ENCODE measurements at regions not wholly inside any gene's neighbourhood (a gene's known extent, or its start where the extent isn't known, plus 50 kb on each side); places are given as distances from the start of the nearest gene placed in this dataset.
A peak's percentile ranks its signal among the peaks of the same experiment; 100 is the strongest.

GRCh38 chr13:85108356-85108755 lies 690.9 kb downstream of the SLITRK6 start:
- TF ChIP-seq MXI1 (IDR thresholded peaks at IDR 0.05; ENCODE audit: borderline replicate concordance, low read depth, low read length): no peak
- no peak for TF ChIP-seq CTCF (conservative IDR thresholded peaks at IDR 0.05; ENCODE audit: low read depth, low read length)
- no peak for TF ChIP-seq ELK1 (IDR thresholded peaks at IDR 0.05; ENCODE audit: borderline replicate concordance, low read depth, low read length)
- TF ChIP-seq RFX5 (IDR thresholded peaks at IDR 0.05; ENCODE audit: low read depth, low read length): no peak
- no peak for TF ChIP-seq USF2 (IDR thresholded peaks at IDR 0.05; ENCODE audit: low read depth, low read length)
- no peak for TF ChIP-seq MAZ (IDR thresholded peaks at IDR 0.05; ENCODE audit: borderline replicate concordance, low read depth, low read length)
- no peak for TF ChIP-seq RAD21 (IDR thresholded peaks at IDR 0.05; ENCODE audit: low read length)
- TF ChIP-seq MAFK (IDR thresholded peaks at IDR 0.05; ENCODE audit: low read depth, low read length): no peak
- no peak for TF ChIP-seq BHLHE40 (IDR thresholded peaks at IDR 0.05; ENCODE audit: low read depth, low read length)
- no peak for TF ChIP-seq FOS (IDR thresholded peaks at IDR 0.05; ENCODE audit: low read depth, low read length)
- no peak for TF ChIP-seq NFE2L2 (IDR thresholded peaks at IDR 0.05; ENCODE audit: low read depth, low read length)
- TF ChIP-seq CHD1 (IDR thresholded peaks at IDR 0.05; ENCODE audit: low read depth, low read length): no peak
- no peak for TF ChIP-seq POLR2A (IDR thresholded peaks at IDR 0.05; ENCODE audit: low read depth, low read length)
- BruUV-seq (replicated peaks): no TSS peak
- H2BK15ac ChIP-seq (ENCODE audit: low read depth, low read length): no peak overlapping the region
- no peaks in the 10 kb centered on the region for H3K36me3 ChIP-seq (ENCODE audit: control insufficient read depth, insufficient read depth, low read length)
- H3K9me3 ChIP-seq (ENCODE audit: control insufficient read depth, insufficient read depth, low read length): no peaks in the 10 kb centered on the region
- DNase-seq: no peak
- ChIA-PET CTCF (no interaction called here), POLR2A (ENCODE audit: unreplicated experiment) (no interaction called here)
- no peaks in the 10 kb centered on the region for H3K79me1 ChIP-seq (ENCODE audit: low read depth in 1 of 2, low read length in 2 of 2)
- H2BK5ac ChIP-seq (ENCODE audit: low read depth, low read length, poor library complexity, severe bottlenecking): no peak overlapping the region
- H3K23ac ChIP-seq (ENCODE audit: low read depth, low read length): no peak overlapping the region
- H3K4me1 ChIP-seq (ENCODE audit: control insufficient read depth, insufficient read depth, low read length): no peaks in the 10 kb centered on the region
- H3K4me3 ChIP-seq (ENCODE audit: insufficient read depth, low read depth, low read length): no peak overlapping the region
- no peak overlapping the region for H3K27ac ChIP-seq (ENCODE audit: insufficient read depth, low read length)
- no peak overlapping the region for H3K9ac ChIP-seq (ENCODE audit: low read depth, low read length)
- no peak overlapping the region for H3K4ac ChIP-seq (ENCODE audit: low read depth, low read length)
- H4K91ac ChIP-seq (ENCODE audit: insufficient read depth, low read depth, low read length): no peak overlapping the region
- H4K20me1 ChIP-seq (ENCODE audit: insufficient read depth, low read length): no peaks in the 10 kb centered on the region
- H3K14ac ChIP-seq (replicated peaks; ENCODE audit: low read depth, low read length): no peak overlapping the region
- 20% methylated on average over 1 of the region's 3 CpGs; no CpG with 5 or more reads in 1 of the 2 experiments for WGBS, 2 experiments (ENCODE audit: extremely low coverage in 2 of 2, insufficient read length in 1 of 2)
- in situ Hi-C loops (cut with MboI; ENCODE audit: low sequenced_read_pairs): no loop called here
- H3K4me2 ChIP-seq (ENCODE audit: low read depth, low read length): no peak overlapping the region
- no peak overlapping the region for H3K56ac ChIP-seq (ENCODE audit: extremely low read depth, insufficient read depth, low read length)
- intact Hi-C loops (cut with micrococcal nuclease): no loop called here
- H2AK5ac ChIP-seq (ENCODE audit: low read depth, low read length): no peak overlapping the region
- H3K27me3 ChIP-seq (ENCODE audit: control insufficient read depth, insufficient read depth, low read length): no peaks in the 10 kb centered on the region
- no peak overlapping the region for H2AK9ac ChIP-seq (replicated peaks; ENCODE audit: low read depth, low read length, poor library complexity)
- H2BK20ac ChIP-seq (ENCODE audit: low read depth, low read length): no peak overlapping the region
- dilution Hi-C loops (cut with HindIII; ENCODE audit: low sequenced_read_pairs, unreplicated experiment): no loop called here
- H2AFZ ChIP-seq (replicated peaks; ENCODE audit: low read length, poor library complexity): peak overlapping the region; percentile 33
- no peak for ATAC-seq (ENCODE audit: low read depth)
- no peaks in the 10 kb centered on the region for H3K9me1 ChIP-seq (ENCODE audit: insufficient read depth, low read length)
- H2BK120ac ChIP-seq (ENCODE audit: low read depth, low read length): no peak overlapping the region
- H4K8ac ChIP-seq (ENCODE audit: low read depth in 2 of 2, low read length in 2 of 2): no peak overlapping the region
- no peak overlapping the region for H3K18ac ChIP-seq (ENCODE audit: low read depth, low read length)
- H4K5ac ChIP-seq (ENCODE audit: low read depth, low read length): no peak overlapping the region

Data from IMR-90 (cell line).